SK-N-SH (cell line): ENCODE measurements at regions not wholly inside any gene's neighbourhood (a gene's known extent, or its start where the extent isn't known, plus 50 kb on each side); places are given as distances from the start of the nearest gene placed in this dataset.

Experiments used
- CTCF ChIA-PET: fragments of 300-600, 350-600 bp; formaldehyde crosslinking; extraction: SDS; loops from one replicate; lab custom pipeline; 2021; lab: Yijun Ruan, JAX
- POLR2A ChIA-PET: fragments of 350-600 bp; sonication (Branson Sonifier 250); formaldehyde crosslinking; extraction: SDS; loops from one replicate; lab custom pipeline; 2020; ENCODE audit warnings: antibody characterized with exemption, inconsistent platforms; lab: Yijun Ruan, JAX
- DNase-seq: peaks from one replicate; pipeline ENCODE4 v3.0.0; 2012
- H2AFZ ChIP-seq: fragments of 200-600 bp; sonication (generic); 2 replicates; pipeline ENCODE4 v1.8.1; 2016; ENCODE audit warnings: antibody characterized with exemption, mild to moderate bottlenecking, low read depth
- H3F3A ChIP-seq: fragments of 200-600 bp; sonication (generic); replicated peaks from 2 replicates; pipeline ENCODE3; 2016; ENCODE audit warnings: antibody characterized with exemption, mild to moderate bottlenecking; ENCODE audit not compliant: insufficient read depth
- H3K27ac ChIP-seq, 2 experiments: fragments of 200-500 bp in 1 of 2; fragments of 200-600 bp in 1 of 2; sonication (Bioruptor generic) in 1 of 2; sonication (generic), shearing (Covaris generic) in 1 of 2; 2 replicates each; pipeline versions ENCODE4 v1.5.1 to v1.6.1; 2014 to 2016; ENCODE audit warnings: low read depth in 2 of 2, inconsistent platforms in 1 of 2, low read length in 1 of 2, mild to moderate bottlenecking in 1 of 2, mixed read lengths in 1 of 2
- H3K27me3 ChIP-seq: fragments of 200-600 bp; sonication (generic), shearing (Covaris generic); 2 replicates; pipeline ENCODE4 v1.6.1; 2016; ENCODE audit warnings: mixed run types; ENCODE audit not compliant: insufficient read depth
- H3K36me3 ChIP-seq, 2 experiments: fragments of 200-500 bp in 1 of 2; fragments of 200-600 bp in 1 of 2; sonication (Bioruptor generic) in 1 of 2; sonication (generic) in 1 of 2; replicated peaks in 1 of 2; 2 replicates each; pipeline versions ENCODE3 to v1.5.1; 2014 to 2016; ENCODE audit warnings: low read length in 1 of 2, mild to moderate bottlenecking in 1 of 2; ENCODE audit not compliant: insufficient read depth in 2 of 2, control insufficient read depth in 1 of 2
- H3K4me1 ChIP-seq, 2 experiments: fragments of 200-500 bp in 1 of 2; fragments of 200-600 bp in 1 of 2; sonication (Bioruptor generic) in 1 of 2; sonication (generic), shearing (Covaris generic) in 1 of 2; 2 replicates each; pipeline versions ENCODE4 v1.5.1 to v1.6.1; 2014 to 2016; ENCODE audit warnings: low read depth in 1 of 2, low read length in 1 of 2, mixed run types in 1 of 2; ENCODE audit not compliant: insufficient read depth in 2 of 2, control insufficient read depth in 1 of 2
- H3K4me2 ChIP-seq: fragments of 200-600 bp; sonication (generic), shearing (Covaris generic); 2 replicates; pipeline ENCODE4 v1.6.1; 2017; ENCODE audit warnings: mixed run types
- H3K4me3 ChIP-seq, 2 experiments: fragments of 200-500 bp in 1 of 2; fragments of 200-600 bp in 1 of 2; sonication (Bioruptor generic) in 1 of 2; sonication (generic), shearing (Covaris generic) in 1 of 2; 2 replicates each; pipeline versions ENCODE4 v1.5.1 to v1.8.1; 2014 to 2016; ENCODE audit warnings: low read depth in 2 of 2, inconsistent platforms in 1 of 2, low read length in 1 of 2, mild to moderate bottlenecking in 1 of 2, mixed read lengths in 1 of 2, moderate library complexity in 1 of 2
- H3K79me2 ChIP-seq: fragments of 200-600 bp; sonication (generic); 2 replicates; pipeline ENCODE4 v1.8.1; 2017; ENCODE audit warnings: mild to moderate bottlenecking; ENCODE audit not compliant: insufficient read depth
- H3K9ac ChIP-seq: fragments of 200-600 bp; sonication (generic); 2 replicates; pipeline ENCODE4 v1.6.1; 2017; ENCODE audit warnings: mixed run types
- H3K9me2 ChIP-seq: fragments of 200-600 bp; sonication (generic); 2 replicates; pipeline ENCODE4 v1.6.1; 2017; ENCODE audit warnings: mixed run types
- H3K9me3 ChIP-seq: fragments of 200-600 bp; sonication (generic); 2 replicates; pipeline ENCODE4 v1.6.1; 2017; ENCODE audit warnings: mixed run types, mild to moderate bottlenecking, moderate library complexity
- H4K20me1 ChIP-seq: fragments of 200-600 bp; sonication (generic); 2 replicates; pipeline ENCODE4 v1.6.1; 2017; ENCODE audit warnings: mild to moderate bottlenecking, mixed run types; ENCODE audit not compliant: insufficient read depth
- CHD2 ChIP-seq: fragments of 150-350 bp; IDR thresholded peaks from 2 replicates; pipeline ENCODE4 v1.6.1; 2018; ENCODE audit warnings: low read length; ENCODE audit not compliant: partially characterized antibody
- EP300 ChIP-seq, 2 experiments: IDR thresholded peaks; 2 replicates each; pipeline versions ENCODE4 v1.4.0 to v1.6.1; 2012; ENCODE audit warnings: borderline replicate concordance in 1 of 2, low read depth in 1 of 2, low read length in 1 of 2
- EZH2phosphoT487 ChIP-seq: fragments of 200-600 bp; sonication (generic); IDR thresholded peaks from 2 replicates; pipeline ENCODE4 v1.6.1; 2017; ENCODE audit warnings: low read depth, mixed run types, mild to moderate bottlenecking, antibody characterized with exemption, moderate library complexity, borderline replicate concordance
- FOXJ3 ChIP-seq: sonication (generic); formaldehyde crosslinking; IDR thresholded peaks from 2 replicates; pipeline ENCODE4 v1.5.1; 2020; ENCODE audit warnings: mild to moderate bottlenecking, missing genetic modification reagents
- FOXM1 ChIP-seq: IDR thresholded peaks from 2 replicates; pipeline ENCODE4 v1.4.0; 2012; ENCODE audit warnings: low read depth, mild to moderate bottlenecking
- GATA2 ChIP-seq: sonication (generic); formaldehyde crosslinking; IDR thresholded peaks from 2 replicates; pipeline ENCODE4 v1.5.0; 2020; ENCODE audit warnings: mild to moderate bottlenecking, missing genetic modification reagents
- MXI1 ChIP-seq: IDR thresholded peaks from 2 replicates; pipeline ENCODE4 v1.6.1; 2012; ENCODE audit warnings: mild to moderate bottlenecking, low read depth, low read length, improper control_type of control experiment
- RCOR1 ChIP-seq: fragments of 150-350 bp; IDR thresholded peaks from 2 replicates; pipeline ENCODE4 v1.6.1; 2017; ENCODE audit warnings: antibody characterized with exemption, low read length
- WGBS: methylation state at CpG from one replicate; pipeline ENCODE4 v1.1.6; 2017; ENCODE audit warnings: low lambda C conversion rate; 5-methylcytosine and 5-hydroxymethylcytosine counted together
- small RNA-seq, 7 experiments: library from RNA; depleted of rRNA; stranded (forward); fragments of <200 nt; gene quantifications; one replicate each; pipeline ENCODE3, GENCODE V24; 2012
- TF ChIP-seq, protein P1 (sequence below): IDR thresholded peaks from 2 replicates; pipeline ENCODE4 v1.4.0; 2012; ENCODE audit warnings: low read depth

DNA sequence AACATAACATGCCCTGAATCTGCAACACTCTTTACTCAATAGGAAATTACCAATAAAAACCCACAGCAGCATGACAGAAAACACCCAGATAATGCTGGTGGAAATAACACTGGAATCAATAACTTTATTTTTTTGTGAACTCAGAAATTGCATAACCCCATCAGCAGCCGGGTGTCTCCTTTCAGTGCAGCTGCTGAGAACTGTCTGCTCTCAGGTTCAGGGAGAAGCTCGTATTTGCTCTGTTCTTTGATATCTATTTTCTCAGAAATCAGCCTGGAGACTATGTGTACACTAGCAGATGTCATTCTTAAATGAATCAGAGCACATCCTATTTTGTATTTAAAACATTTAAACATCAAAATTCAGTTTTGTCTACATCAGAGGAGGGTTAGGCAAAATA is 506.0 kb downstream of the POM121L12 start:
- ChIA-PET CTCF (interaction anchor here (0.9 to 1.3 kb wide), 3 partner anchors 8 to 13 kb away, joined by 3 to 4 read pairs (median 4); no protein-coding TSS in a partner anchor), POLR2A (no interaction called here)
- Histone ChIP-seq H3K4me3 (no peak overlapping the region; a peak in 1 of 4 replicates), H3K27ac (peak overlapping the region in 1 of 2 experiments; percentile 85; a peak in 2 of 4 replicates), H3K36me3 (no peaks in the 10 kb centered on the region), H3K79me2 (no peaks in the 10 kb centered on the region), H3F3A (no peaks in the 10 kb centered on the region), H3K9me2 (no peaks in the 10 kb centered on the region), H3K4me1 (peaks cover 0 to 21% of the 10 kb centered on the region in 2 experiments; a peak in 2 of 4 replicates), H2AFZ (no peak overlapping the region), H3K4me2 (no peak overlapping the region), H3K9ac (no peak overlapping the region), H4K20me1 (no peaks in the 10 kb centered on the region), H3K9me3 (no peaks in the 10 kb centered on the region), H3K27me3 (no peaks in the 10 kb centered on the region)
- TF ChIP-seq FOXM1, result no peak
- DNase-seq, result no peak
- WGBS, result 4% methylated on average over 2 of the region's 2 CpGs

DNA sequence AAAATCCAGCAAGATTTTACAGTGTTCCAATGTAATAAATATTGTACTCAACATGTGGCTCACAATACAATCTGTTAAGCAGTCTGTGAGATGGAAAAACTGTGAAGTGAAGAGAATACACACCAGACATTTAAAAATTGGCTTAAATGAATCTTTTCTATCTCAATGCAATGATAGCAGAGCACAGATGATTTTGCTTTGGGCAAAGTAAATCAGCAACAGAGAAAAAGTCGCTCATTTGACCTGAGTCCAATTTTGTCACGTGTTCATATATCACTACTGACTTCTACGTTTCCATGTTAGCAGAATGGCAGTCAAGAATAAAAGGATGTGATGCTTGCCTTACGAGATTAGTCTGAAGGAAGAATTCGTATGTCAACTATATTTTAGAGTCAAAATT is 506.7 kb downstream of the POM121L12 start:
- Histone ChIP-seq H3K9ac (no peak overlapping the region), H3K36me3 (no peaks in the 10 kb centered on the region), H3F3A (no peaks in the 10 kb centered on the region), H3K27ac (peak overlapping the region in 1 of 2 experiments; percentile 85; a peak in 2 of 4 replicates), H3K27me3 (no peaks in the 10 kb centered on the region), H3K79me2 (no peaks in the 10 kb centered on the region), H4K20me1 (no peaks in the 10 kb centered on the region), H3K9me2 (no peaks in the 10 kb centered on the region), H2AFZ (no peak overlapping the region), H3K4me2 (no peak overlapping the region), H3K4me3 (no peak overlapping the region), H3K4me1 (peaks cover 0 to 21% of the 10 kb centered on the region in 2 experiments; a peak in 2 of 4 replicates), H3K9me3 (no peaks in the 10 kb centered on the region)
- peak; percentile 14 for DNase-seq
- ChIA-PET CTCF (interaction anchor here (1.3 to 1.4 kb wide), 2 partner anchors 14 to 28 kb away, joined by 3 to 4 read pairs; no protein-coding TSS in a partner anchor), POLR2A (no interaction called here)
- 14% methylated on average over 5 of the region's 5 CpGs for WGBS
- TF ChIP-seq EP300 (IDR thresholded peaks at IDR 0.05; ENCODE audit: borderline replicate concordance in 1 of 2, low read depth in 1 of 2, low read length in 1 of 2) (peak in 1 of 2 experiments; percentile 94; a peak in 2 of 4 replicates), CHD2 (peak; percentile 75), FOXM1 (no peak), EZH2phosphoT487 (no peak), GATA2 (peak; percentile 96), MXI1 (peak; percentile 71; the same call in 1 of the 2 replicates), RCOR1 (peak; percentile 95), FOXJ3 (CRISPR knock-in tag) (peak; percentile 100)
- TF ChIP-seq, protein P1, sequence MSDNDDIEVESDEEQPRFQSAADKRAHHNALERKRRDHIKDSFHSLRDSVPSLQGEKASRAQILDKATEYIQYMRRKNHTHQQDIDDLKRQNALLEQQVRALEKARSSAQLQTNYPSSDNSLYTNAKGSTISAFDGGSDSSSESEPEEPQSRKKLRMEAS, result no peak

Small RNA genes in the stretch of these regions (small RNA-seq; reads per million reads assigned to genes)
- 0 reads per million in 7 experiments for gene RN7SKP218
- 0 to 25.9 (median 0.59) reads per million in 7 experiments for gene RNU1-14P
